ENCODE measurements at regions not wholly inside any gene's neighbourhood (a gene's known extent, or its start where the extent isn't known, plus 50 kb on each side); places are given as distances from the start of the nearest gene placed in this dataset.

DNA sequence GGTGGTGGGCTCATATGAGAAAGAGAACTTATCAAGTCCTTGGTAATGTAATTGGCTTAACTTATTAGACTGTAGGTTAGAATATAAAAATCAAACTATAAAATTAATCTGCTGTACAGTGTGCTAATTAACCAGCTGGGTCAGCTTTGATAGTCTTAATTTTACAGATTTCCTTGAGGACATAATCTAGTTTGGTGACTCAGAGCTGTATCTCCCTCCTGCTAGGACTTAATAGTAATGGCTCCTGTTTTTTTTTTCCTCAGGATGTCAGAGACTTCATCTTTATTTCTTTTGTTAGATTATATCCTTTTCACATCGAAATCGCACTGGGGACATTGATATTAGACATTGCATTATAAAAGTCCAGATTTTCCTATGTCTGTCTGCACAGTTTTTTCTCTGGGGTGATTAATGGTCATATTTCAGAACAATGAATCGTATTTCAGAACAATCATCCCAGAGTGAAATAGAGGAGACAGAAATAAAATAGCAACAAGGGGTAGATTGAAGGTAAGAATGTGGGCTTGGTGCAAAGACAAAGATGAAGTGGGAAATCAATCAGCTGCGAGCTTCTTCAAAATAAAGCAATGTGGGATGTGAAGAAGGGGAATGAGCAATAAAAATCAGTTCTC lies 346.4 kb upstream of the RIOK2 start:
- TF ChIP-seq, protein P1, sequence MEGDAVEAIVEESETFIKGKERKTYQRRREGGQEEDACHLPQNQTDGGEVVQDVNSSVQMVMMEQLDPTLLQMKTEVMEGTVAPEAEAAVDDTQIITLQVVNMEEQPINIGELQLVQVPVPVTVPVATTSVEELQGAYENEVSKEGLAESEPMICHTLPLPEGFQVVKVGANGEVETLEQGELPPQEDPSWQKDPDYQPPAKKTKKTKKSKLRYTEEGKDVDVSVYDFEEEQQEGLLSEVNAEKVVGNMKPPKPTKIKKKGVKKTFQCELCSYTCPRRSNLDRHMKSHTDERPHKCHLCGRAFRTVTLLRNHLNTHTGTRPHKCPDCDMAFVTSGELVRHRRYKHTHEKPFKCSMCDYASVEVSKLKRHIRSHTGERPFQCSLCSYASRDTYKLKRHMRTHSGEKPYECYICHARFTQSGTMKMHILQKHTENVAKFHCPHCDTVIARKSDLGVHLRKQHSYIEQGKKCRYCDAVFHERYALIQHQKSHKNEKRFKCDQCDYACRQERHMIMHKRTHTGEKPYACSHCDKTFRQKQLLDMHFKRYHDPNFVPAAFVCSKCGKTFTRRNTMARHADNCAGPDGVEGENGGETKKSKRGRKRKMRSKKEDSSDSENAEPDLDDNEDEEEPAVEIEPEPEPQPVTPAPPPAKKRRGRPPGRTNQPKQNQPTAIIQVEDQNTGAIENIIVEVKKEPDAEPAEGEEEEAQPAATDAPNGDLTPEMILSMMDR (IDR thresholded peaks at IDR 0.05; ENCODE audit: poor library complexity, severe bottlenecking) = no peak
- TF ChIP-seq EP300 (conservative IDR thresholded peaks at IDR 0.05; ENCODE audit: poor library complexity, severe bottlenecking) = no peak
- no peak for TF ChIP-seq RAD21 (conservative IDR thresholded peaks at IDR 0.05)
- TF ChIP-seq MXI1 (conservative IDR thresholded peaks at IDR 0.05; ENCODE audit: poor library complexity, severe bottlenecking) = no peak
- no peak for TF ChIP-seq POLR2AphosphoS5 (IDR thresholded peaks at IDR 0.05)
